SK-N-MC (cell line): ENCODE measurements at regions not wholly inside any gene's neighbourhood (a gene's known extent, or its start where the extent isn't known, plus 50 kb on each side); places are given as distances from the start of the nearest gene placed in this dataset.
"Not testable (repeated sequence)": the region's sequence is repeated elsewhere in the genome, so short reads cannot be mapped to it uniquely, and the experiment has no call there.

Experiments used
- DNase-seq: peaks from one replicate; pipeline ENCODE4 v3.0.0-alpha.2; 2011; ENCODE audit warnings: low read depth, low spot score
- H3K27ac ChIP-seq: fragments of 200-600 bp; sonication (generic); 2 replicates; pipeline ENCODE4 v1.5.1; 2016; ENCODE audit warnings: mixed run types
- H3K36me3 ChIP-seq: fragments of 200-600 bp; sonication (generic); 2 replicates; pipeline ENCODE4 v1.6.1; 2017; ENCODE audit warnings: antibody characterized with exemption, low read length, mixed read lengths; ENCODE audit not compliant: insufficient read depth
- H3K4me3 ChIP-seq: fragments of 200-600 bp; sonication (generic); 2 replicates; pipeline ENCODE4 v1.5.1; 2016
- H3K9ac ChIP-seq: fragments of 200-600 bp; sonication (generic); 2 replicates; pipeline ENCODE4 v1.8.0; 2017; ENCODE audit warnings: mixed run types, mixed read lengths; ENCODE audit not compliant: insufficient read length
- H3K9me3 ChIP-seq: fragments of 200-600 bp; sonication (generic); 2 replicates; pipeline ENCODE4 v1.6.1; 2017; ENCODE audit warnings: low read depth, mild to moderate bottlenecking, antibody characterized with exemption, low read length, moderate library complexity, mixed read lengths
- EZH2 ChIP-seq: fragments of 200-600 bp; sonication (generic); IDR thresholded peaks from one replicate; pipeline ENCODE4 v1.6.1; 2017; ENCODE audit warnings: antibody characterized with exemption
- FOXP2 ChIP-seq: optimal IDR thresholded peaks from 2 replicates; pipeline ENCODE3; 2011; ENCODE audit warnings: mild to moderate bottlenecking, moderate library complexity; ENCODE audit not compliant: insufficient read depth; ENCODE audit errors: extremely low read length, control extremely low read depth
- POLR2AphosphoS5 ChIP-seq: IDR thresholded peaks from 2 replicates; pipeline ENCODE4 v1.6.1; 2012; ENCODE audit warnings: mild to moderate bottlenecking, low read depth, low read length, borderline replicate concordance

DNA sequence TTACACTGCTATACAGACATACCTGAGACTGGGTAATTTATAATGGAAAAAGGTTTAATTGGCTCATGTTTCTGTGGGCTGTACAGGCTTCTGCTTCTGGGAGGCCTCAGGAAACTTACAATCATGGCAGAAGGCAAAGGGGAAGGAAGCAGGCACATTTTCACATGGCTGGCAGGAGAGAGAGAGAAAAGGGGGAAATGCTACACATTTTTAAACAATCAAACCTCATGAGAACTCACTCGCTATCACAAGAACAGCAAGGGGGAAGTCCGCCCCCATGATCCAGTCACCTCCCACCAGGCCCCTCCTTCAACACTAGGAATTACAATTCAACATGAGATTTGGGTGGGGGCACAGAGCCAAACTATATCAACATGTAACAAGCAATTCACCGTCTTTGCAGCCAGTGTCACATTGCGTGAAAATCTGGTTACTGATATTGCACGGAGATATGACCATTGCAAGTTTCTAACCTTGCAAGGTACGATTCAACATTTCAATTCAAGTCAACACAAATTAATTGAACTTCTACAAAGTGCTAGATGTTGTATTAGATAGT lies 61.7 kb upstream of the RELL1 start:
- Histone ChIP-seq H3K36me3 (no peaks in the 10 kb centered on the region), H3K4me3 (peak overlapping the region; percentile 21; the same call in 1 of the 2 replicates), H3K9me3 (no peaks in the 10 kb centered on the region), H3K27ac (no peak overlapping the region), H3K9ac (no peak overlapping the region)
- TF ChIP-seq EZH2 (no peak), POLR2AphosphoS5 (no peak), FOXP2 (no peak)
- DNase-seq: no peak

DNA sequence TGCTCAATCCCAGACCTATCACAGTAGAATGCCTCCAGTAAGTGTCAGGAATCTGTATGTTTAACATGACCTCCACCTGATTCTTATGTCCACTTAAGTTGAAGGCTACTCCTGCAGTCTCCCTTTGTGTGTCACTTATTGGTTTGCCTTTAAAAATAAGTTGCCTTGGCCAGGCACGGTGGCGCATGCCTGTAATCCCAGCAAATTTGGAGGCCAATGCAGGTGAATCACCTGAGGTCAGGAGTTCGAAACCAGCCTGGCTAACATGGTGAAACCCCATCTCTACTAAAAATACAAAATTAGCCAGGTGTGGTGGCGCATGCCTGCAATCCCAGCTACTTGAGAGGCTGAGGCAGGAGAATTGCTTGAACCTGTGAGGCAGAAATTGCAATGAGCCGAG lies 60.7 kb upstream of the RELL1 start:
- H3K4me3 ChIP-seq, H3K9me3 ChIP-seq, H3K27ac ChIP-seq, H3K9ac ChIP-seq, DNase-seq, H3K36me3 ChIP-seq: not testable (repeated sequence)

DNA sequence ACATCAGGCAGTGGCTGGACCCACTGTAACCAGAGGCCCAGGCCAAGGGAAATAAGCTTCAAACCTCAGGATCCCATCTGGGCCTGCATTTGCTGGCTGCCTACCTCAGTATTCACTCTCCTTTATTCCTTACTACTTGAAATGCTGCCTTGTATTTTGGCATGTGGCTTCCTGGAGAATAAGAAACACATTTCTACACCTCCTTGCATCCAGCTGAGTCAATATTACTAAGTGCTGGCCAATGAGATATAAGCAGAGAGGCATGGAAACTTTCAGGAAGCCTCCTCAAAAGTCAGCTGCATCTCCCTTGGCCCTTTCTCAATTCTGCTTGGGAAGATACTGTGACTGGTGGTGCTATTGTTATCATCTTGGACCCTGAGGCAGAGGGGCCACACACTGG lies 59.8 kb upstream of the RELL1 start:
- no peak for DNase-seq
- Histone ChIP-seq H3K9ac (no peak overlapping the region), H3K36me3 (no peaks in the 10 kb centered on the region), H3K9me3 (no peaks in the 10 kb centered on the region), H3K27ac (no peak overlapping the region), H3K4me3 (no peak overlapping the region)
- TF ChIP-seq FOXP2: no peak
- no peak for TF ChIP-seq POLR2AphosphoS5
- no peak for TF ChIP-seq EZH2

DNA sequence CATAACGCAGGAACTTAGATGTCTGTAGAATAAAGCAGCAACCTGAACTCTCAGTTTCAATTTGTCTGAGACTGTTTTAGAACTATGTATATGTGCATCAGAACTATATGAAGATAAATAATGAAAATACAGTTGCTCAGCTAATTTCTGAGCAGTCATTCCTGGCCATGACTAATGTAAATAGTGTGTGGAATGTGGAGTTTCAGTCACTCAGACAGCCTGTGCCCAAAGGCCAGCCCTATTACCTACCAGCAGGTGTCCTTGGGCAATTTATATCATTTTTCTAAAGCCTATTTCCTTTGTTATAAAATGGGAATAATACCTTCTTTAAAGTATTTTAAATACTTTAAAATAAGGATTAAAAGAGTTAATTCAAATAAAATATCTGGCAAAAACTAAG lies 56.0 kb upstream of the RELL1 start:
- DNase-seq: no peak
- Histone ChIP-seq H3K4me3 (no peak overlapping the region), H3K9me3 (no peaks in the 10 kb centered on the region), H3K27ac (no peak overlapping the region), H3K36me3 (no peaks in the 10 kb centered on the region), H3K9ac (no peak overlapping the region)
- TF ChIP-seq EZH2: no peak
- TF ChIP-seq FOXP2: no peak
- TF ChIP-seq POLR2AphosphoS5: no peak

DNA sequence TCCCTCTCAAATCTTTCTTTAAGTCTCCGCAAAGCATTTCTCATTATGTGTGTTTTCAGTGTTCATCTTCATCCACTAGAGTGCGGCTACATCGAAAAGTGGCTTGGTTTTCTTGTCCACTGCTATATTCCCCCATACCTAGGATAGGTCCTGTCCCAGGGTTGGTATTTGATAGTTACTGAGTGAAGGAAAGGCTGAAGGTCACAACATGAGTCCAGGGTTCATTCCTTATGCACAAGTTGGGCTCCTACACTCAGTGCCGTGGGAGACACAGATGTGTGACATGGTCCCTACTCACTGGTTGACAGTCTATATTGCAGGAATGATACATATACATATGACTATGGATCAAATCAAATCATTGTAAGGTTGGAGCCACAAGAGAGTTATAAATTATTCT lies 55.4 kb upstream of the RELL1 start:
- Histone ChIP-seq H3K9me3 (no peaks in the 10 kb centered on the region), H3K4me3 (no peak overlapping the region), H3K27ac (no peak overlapping the region), H3K36me3 (no peaks in the 10 kb centered on the region), H3K9ac (no peak overlapping the region)
- no peak for DNase-seq
- TF ChIP-seq POLR2AphosphoS5: no peak
- TF ChIP-seq FOXP2: no peak
- no peak for TF ChIP-seq EZH2

DNA sequence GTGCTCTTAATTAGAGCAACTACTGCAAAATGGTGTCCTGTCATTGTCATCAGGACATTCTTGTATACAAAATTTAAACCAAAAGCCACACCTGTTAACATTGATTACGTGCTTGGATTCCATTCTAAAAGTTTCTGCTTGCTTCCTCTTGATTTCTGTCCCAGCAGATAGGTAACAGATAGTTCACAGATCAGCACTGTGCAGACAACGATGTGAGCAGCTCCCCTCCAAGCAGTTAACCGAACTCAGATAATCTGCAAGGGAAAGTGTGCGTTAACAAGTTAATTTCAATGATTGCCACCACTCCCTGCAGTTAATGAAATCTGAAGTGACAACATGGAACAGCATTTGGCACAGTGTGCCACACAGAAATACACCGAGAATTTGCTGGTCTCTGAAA lies 54.4 kb upstream of the RELL1 start:
- no peak overlapping the region for H3K27ac ChIP-seq
- H3K9ac ChIP-seq: no peak overlapping the region
- no peaks in the 10 kb centered on the region for H3K9me3 ChIP-seq
- no peak for DNase-seq
- H3K4me3 ChIP-seq: no peak overlapping the region
- TF ChIP-seq EZH2 (no peak), FOXP2 (no peak), POLR2AphosphoS5 (no peak)
- no peaks in the 10 kb centered on the region for H3K36me3 ChIP-seq

DNA sequence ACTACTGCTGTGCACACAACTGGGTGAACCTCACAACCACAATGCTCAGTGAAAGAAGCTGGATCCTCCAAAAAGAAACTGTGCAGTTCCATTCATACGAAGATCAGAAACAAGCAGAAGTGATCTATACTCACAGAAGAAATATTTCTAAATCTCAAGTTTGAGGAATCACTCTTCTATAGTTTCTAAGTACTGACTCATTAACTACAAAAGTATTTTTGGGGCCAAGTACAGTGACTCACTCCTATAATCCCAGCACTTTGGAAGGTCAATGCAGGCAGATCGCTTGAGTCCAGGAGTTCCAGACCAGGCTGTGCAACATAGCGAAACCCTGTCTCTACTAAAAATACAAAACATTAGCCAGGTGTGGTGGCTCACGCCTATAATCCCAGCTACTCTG lies 51.3 kb upstream of the RELL1 start:
- no peak for DNase-seq
- Histone ChIP-seq H3K9me3 (no peaks in the 10 kb centered on the region), H3K4me3 (no peak overlapping the region), H3K27ac (no peak overlapping the region), H3K9ac (no peak overlapping the region), H3K36me3 (no peaks in the 10 kb centered on the region)
- TF ChIP-seq FOXP2 (no peak), POLR2AphosphoS5 (no peak), EZH2 (no peak)
